ENCODE measurements at regions not wholly inside any gene's neighbourhood (a gene's known extent, or its start where the extent isn't known, plus 50 kb on each side); places are given as distances from the start of the nearest gene placed in this dataset.

DNA sequence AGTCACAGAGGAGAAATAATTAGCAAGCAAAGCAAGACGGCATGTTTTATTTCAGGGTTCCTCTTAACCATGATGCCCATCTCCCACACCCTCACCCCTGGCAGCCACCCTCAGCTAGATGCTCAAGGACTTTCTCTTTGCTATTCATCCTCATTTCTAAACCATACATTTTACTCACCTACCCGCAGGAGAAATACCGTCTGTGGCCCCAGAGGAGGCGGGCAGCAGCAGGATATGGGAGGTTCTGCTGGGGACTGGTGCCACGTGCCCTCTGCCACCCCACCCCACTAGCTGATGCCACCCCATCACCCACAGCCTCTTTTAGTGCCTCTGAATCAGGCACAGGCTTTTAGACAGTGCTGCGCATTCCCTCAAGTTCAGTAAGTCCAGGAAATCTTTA is 168.7 kb upstream of the ITGB1 start:
- TF ChIP-seq CTCF (IDR thresholded peaks at IDR 0.05) = no peak
- WGBS (ENCODE audit: insufficient coverage) = 78% methylated on average over 3 of the region's 6 CpGs
- Histone ChIP-seq H3K27ac (ENCODE audit: low read depth in 1 of 2, low read length in 2 of 2) (no peak overlapping the region), H4K20me1 (ENCODE audit: insufficient read depth, low read length) (no peaks in the 10 kb centered on the region), H2AFZ (ENCODE audit: insufficient read depth, low read depth, low read length, poor library complexity, severe bottlenecking) (no peak overlapping the region), H3K4me2 (replicated peaks; ENCODE audit: extremely low read depth, low read length, poor library complexity, severe bottlenecking) (no peak overlapping the region), H3K79me2 (ENCODE audit: insufficient read depth, low read length) (no peaks in the 10 kb centered on the region), H3K4me3 (replicated peaks in 1 of 3; ENCODE audit: low read depth in 2 of 3, low read length in 3 of 3) (no peak overlapping the region), H3K9me3 (replicated peaks in 1 of 2; ENCODE audit: control insufficient read depth in 1 of 2, insufficient read depth in 1 of 2, low read length in 2 of 2) (no peaks in the 10 kb centered on the region), H3K4me1 (ENCODE audit: control insufficient read depth in 1 of 2, insufficient read depth in 2 of 2, low read length in 2 of 2) (no peaks in the 10 kb centered on the region), H3K27me3 (ENCODE audit: control insufficient read depth in 2 of 2, insufficient read depth in 2 of 2, low read length in 2 of 2) (no peaks in the 10 kb centered on the region), H3K36me3 (replicated peaks in 1 of 2; ENCODE audit: control insufficient read depth in 1 of 2, insufficient read depth in 2 of 2, low read length in 2 of 2) (no peaks in the 10 kb centered on the region), H3K9ac (ENCODE audit: insufficient read depth, low read length, poor library complexity, severe bottlenecking) (no peak overlapping the region)
- Mint-ChIP-seq H3K4me3 (no peak overlapping the region), H3K27ac (no peak overlapping the region), H3K9me3 (peaks cover 0 to 3% (median 0%) of the 10 kb centered on the region in 7 donors), H3K36me3 (no peaks in the 10 kb centered on the region), H3K27me3 (ENCODE audit: low read depth in 3 of 3) (peaks cover 2 to 3% (median 2%) of the 10 kb centered on the region in 3 donors), H3K4me1 (no peaks in the 10 kb centered on the region)
- DNase-seq = no peak
- intact Hi-C loops (cut with micrococcal nuclease) = no loop called here

GRCh38 chr10:33125522-33126517 is 167.8 kb upstream of the ITGB1 start:
- Histone ChIP-seq H2AFZ (ENCODE audit: insufficient read depth, low read depth, low read length, poor library complexity, severe bottlenecking) (no peak overlapping the region), H3K4me1 (ENCODE audit: control insufficient read depth in 1 of 2, insufficient read depth in 2 of 2, low read length in 2 of 2) (no peaks in the 10 kb centered on the region), H3K36me3 (replicated peaks in 1 of 2; ENCODE audit: control insufficient read depth in 1 of 2, insufficient read depth in 2 of 2, low read length in 2 of 2) (no peaks in the 10 kb centered on the region), H3K27me3 (ENCODE audit: control insufficient read depth in 2 of 2, insufficient read depth in 2 of 2, low read length in 2 of 2) (no peaks in the 10 kb centered on the region), H3K4me3 (replicated peaks in 1 of 3; ENCODE audit: low read depth in 2 of 3, low read length in 3 of 3) (no peak overlapping the region), H3K4me2 (replicated peaks; ENCODE audit: extremely low read depth, low read length, poor library complexity, severe bottlenecking) (no peak overlapping the region), H3K27ac (ENCODE audit: low read depth in 1 of 2, low read length in 2 of 2) (no peak overlapping the region), H3K79me2 (ENCODE audit: insufficient read depth, low read length) (no peaks in the 10 kb centered on the region), H3K9me3 (replicated peaks in 1 of 2; ENCODE audit: control insufficient read depth in 1 of 2, insufficient read depth in 1 of 2, low read length in 2 of 2) (no peaks in the 10 kb centered on the region), H3K9ac (ENCODE audit: insufficient read depth, low read length, poor library complexity, severe bottlenecking) (no peak overlapping the region), H4K20me1 (ENCODE audit: insufficient read depth, low read length) (no peaks in the 10 kb centered on the region)
- H3K4me3 Mint-ChIP-seq = no peak overlapping the region
- H3K4me1 Mint-ChIP-seq = no peaks in the 10 kb centered on the region
- H3K9me3 Mint-ChIP-seq = peaks cover 0 to 3% (median 0%) of the 10 kb centered on the region in 7 donors
- H3K36me3 Mint-ChIP-seq = no peaks in the 10 kb centered on the region
- H3K27ac Mint-ChIP-seq = no peak overlapping the region
- 19% methylated on average over 6 of the region's 15 CpGs for WGBS (ENCODE audit: insufficient coverage)
- peaks cover 0 to 3% (median 2%) of the 10 kb centered on the region in 3 donors for H3K27me3 Mint-ChIP-seq (ENCODE audit: low read depth in 3 of 3)
- no peak for DNase-seq
- intact Hi-C loops (cut with micrococcal nuclease) = no loop called here
- TF ChIP-seq CTCF (IDR thresholded peaks at IDR 0.05) = no peak

Measured in CD14-positive monocyte (primary cell).